Limb (tissue), 2 donors: ENCODE measurements at regions not wholly inside any gene's neighbourhood (a gene's known extent, or its start where the extent isn't known, plus 50 kb on each side); places are given as distances from the start of the nearest gene placed in this dataset.
"Not testable (repeated sequence)": the region's sequence is repeated elsewhere in the genome, so short reads cannot be mapped to it uniquely, and the experiment has no call there.

ENCODE experiments used
- DNase-seq, 2 donors: peaks; one replicate each; pipeline ENCODE4 v3.0.0-alpha.2; 2016; ENCODE audit errors: extremely low spot score in 2 of 2

GRCh38 chr6:134640229-134640628, 309.7 kb downstream of the ALDH8A1 start:
- DNase-seq: no peak

- no peak for DNase-seq
Observed at GRCh38 chr6:134637847-134638437, 312.0 kb downstream of the ALDH8A1 start.

GRCh38 chr6:134637282-134637681, 312.6 kb downstream of the ALDH8A1 start:
- no peak for DNase-seq

- peak in 1 of 2 donors; percentile 37 for DNase-seq
Observed at GRCh38 chr6:134636186-134636799, 313.6 kb downstream of the ALDH8A1 start.

GRCh38 chr6:134634966-134635365, 314.9 kb downstream of the ALDH8A1 start:
- DNase-seq: no peak

GRCh38 chr6:134634466-134634865, 315.4 kb downstream of the ALDH8A1 start:
- DNase-seq: no peak

GRCh38 chr6:134632982-134633940, 315.3 kb upstream of the SGK1 start:
- DNase-seq: not testable (repeated sequence)

- DNase-seq: no peak
Observed at GRCh38 chr6:134632024-134632423, 314.1 kb upstream of the SGK1 start.

GRCh38 chr6:134631398-134631924, 313.5 kb upstream of the SGK1 start:
- DNase-seq: no peak

GRCh38 chr6:134630508-134631121, 312.7 kb upstream of the SGK1 start:
- no peak for DNase-seq

- no peak for DNase-seq
Observed at GRCh38 chr6:134628154-134628553, 310.2 kb upstream of the SGK1 start.

- DNase-seq: no peak
Observed at GRCh38 chr6:134627707-134628106, 309.8 kb upstream of the SGK1 start.

- DNase-seq: no peak
Observed at GRCh38 chr6:134626589-134626988, 308.7 kb upstream of the SGK1 start.

- no peak for DNase-seq
Observed at GRCh38 chr6:134626086-134626485, 308.2 kb upstream of the SGK1 start.

- no peak for DNase-seq
Observed at GRCh38 chr6:134624781-134625180, 306.9 kb upstream of the SGK1 start.

- no peak for DNase-seq
Observed at GRCh38 chr6:134623401-134623800, 305.5 kb upstream of the SGK1 start.

GRCh38 chr6:134622382-134623173, 304.7 kb upstream of the SGK1 start:
- no peak for DNase-seq

GRCh38 chr6:134621858-134622257, 303.9 kb upstream of the SGK1 start:
- DNase-seq: no peak

- no peak for DNase-seq
Observed at GRCh38 chr6:134619789-134620188, 301.9 kb upstream of the SGK1 start.

- no peak for DNase-seq
Observed at GRCh38 chr6:134619077-134619476, 301.2 kb upstream of the SGK1 start.
